Activated effector memory CD4-positive, alpha-beta T cell treated with Interleukin-2 at 50 U/mL for 16 hours (primary cell): ENCODE measurements at regions not wholly inside any gene's neighbourhood (a gene's known extent, or its start where the extent isn't known, plus 50 kb on each side); places are given as distances from the start of the nearest gene placed in this dataset.

Experiments used
- DNase-seq: peaks from one replicate; pipeline ENCODE4 v3.0.0-alpha.2; 2020

DNA sequence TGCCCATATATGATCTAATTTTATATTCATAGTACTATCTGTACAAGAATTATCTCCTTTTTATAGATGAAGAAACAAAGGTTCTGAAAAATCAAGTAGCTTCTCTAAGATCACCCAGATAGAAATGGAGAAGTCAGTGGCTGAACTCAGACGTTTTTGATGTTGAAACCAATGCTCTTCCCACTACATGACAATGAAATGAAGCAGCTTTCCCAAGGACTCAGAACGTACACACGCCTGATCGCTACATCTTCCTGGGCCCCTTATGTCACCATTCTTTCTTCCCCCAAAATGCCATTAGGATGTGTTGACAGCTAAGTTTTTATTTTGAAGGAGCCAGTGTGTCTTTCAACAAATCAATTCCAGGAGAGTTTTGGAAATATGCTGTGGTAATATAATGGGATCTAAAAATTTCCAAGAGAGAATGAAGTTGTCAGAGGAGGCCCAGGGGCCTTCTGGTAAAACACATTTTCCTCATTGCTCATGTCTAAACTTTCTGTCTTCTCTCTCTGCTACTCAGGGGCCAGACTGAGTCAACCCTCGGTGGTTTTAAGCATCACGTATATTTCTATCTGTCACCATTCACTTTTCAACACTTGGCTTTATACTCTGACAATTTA lies 98.1 kb upstream of the COL21A1 start:
- no peak for DNase-seq

DNA sequence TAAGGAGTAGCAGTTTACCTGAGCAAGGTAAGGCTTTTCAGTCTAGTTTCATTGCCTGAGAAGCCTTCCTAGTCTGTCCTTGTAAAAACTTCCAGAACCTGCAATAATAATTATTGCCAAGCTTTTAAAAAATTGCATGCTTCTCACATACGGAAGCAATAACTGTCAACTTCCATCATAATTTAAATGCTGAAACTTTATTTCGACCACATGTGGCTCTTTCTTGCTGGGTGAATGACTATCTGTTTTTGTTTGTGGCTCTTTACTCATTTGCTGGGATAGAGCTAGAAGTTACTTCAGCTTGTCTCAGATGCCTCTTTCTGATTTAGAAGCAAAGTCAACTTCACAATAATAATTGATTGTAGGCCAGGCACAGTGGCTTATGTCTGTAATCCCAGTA lies 95.9 kb upstream of the COL21A1 start:
- DNase-seq: no peak

DNA sequence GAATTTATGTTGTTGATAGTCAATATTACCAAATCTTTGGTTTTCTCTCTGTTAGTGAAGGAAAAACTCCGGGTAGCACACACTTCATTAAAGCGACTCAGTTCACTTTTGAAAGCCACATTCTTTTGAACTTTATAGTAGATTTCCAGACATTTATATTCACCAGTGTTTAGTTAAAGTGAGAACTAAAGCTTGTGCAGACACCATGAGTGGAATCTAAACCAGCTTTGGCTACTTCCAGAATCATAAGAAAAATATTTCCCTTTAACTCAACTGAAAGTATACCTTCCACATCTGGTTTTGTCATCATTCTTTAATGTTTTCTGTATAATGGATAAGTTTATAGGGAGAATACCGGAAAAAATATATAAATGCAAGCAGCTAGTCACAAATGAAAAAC lies 92.1 kb upstream of the COL21A1 start:
- no peak for DNase-seq

DNA sequence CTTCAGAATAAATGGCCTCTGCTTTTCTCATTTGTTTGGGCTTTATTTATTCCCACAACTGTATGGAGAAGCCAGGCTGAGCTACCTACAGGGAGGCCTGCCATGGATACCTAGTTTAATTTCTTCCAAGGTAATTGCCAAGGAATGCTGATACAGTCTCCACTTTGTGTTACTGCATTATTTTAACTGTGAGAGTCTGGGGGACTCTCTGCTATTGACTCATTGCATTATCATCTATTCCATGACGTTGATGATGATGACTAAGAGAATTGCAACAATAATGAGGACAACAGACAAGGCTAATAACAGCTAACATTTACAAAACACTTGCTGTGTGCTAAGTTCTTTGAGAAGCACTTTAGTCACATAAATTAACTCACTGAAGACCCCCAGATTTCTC lies 88.3 kb upstream of the COL21A1 start:
- no peak for DNase-seq

DNA sequence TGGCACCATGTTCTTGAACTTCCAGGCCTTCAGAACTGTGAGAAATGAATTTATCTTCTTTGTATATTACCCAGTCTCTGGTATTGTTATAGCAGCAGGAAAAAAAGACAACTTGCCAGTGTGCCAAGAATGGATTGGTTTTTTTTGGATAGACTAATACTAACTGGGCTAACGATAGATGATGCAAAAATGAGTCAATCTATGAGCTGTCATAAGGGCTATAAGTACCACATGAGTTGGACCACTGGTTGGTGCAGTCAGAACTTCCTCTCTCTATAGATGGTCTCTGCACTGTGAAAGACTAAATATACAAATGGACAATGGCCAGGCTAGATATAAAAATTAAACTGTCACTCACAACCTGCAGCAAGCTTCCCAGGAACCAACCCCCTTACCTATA lies 87.6 kb upstream of the COL21A1 start:
- DNase-seq: no peak

DNA sequence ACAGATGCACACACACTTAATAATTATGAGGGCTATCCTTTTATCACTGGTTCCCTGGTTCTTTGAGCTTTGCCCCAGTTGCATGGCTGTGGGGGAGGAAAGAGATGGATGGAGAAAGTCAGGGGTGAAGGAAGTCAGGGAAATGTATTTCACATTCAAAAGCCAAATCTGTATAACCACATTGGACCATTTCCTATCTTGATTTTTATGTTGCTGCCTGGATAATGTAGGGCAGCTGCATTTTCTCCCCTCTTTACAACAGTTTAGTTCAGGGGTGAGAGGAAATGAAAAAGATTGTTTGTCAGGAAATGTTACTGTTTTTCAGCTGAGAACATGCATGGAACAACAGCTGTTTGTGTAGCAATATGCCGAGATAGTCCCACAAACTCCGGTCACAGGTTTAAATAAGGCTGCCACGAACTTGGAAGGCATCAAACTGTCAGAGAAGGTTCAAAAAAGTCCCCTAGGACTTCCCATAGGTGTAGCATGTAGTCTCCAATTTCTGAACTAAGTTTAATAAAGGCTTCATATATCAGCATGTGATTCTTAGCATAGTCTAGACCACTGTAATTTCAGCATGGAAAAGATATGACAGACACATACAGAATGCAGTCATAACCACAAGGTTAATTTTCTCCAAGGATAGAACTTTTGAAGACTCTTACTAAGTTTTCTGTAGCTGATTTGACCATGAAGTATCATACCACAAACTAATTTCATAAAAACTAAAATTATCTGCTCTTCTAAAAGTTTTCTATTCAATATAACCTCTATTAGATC lies 82.1 kb upstream of the COL21A1 start:
- no peak for DNase-seq

DNA sequence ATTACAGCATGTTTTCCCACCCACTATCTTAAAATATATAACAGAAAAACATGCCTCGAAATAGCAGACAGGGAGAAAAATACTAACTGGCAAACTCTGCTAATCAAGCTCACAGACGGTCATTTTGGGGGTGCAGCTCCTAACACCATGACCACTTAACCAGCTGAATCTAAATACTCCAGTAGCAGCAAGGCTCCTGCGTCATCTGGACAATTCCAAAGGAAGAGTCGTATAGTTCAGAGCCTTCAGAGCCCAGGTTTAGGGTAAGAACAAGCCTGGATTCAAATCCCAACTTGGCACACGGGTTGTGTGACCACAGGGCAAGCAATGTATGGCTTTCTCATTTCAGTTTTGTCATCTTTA lies 81.3 kb upstream of the COL21A1 start:
- no peak for DNase-seq

DNA sequence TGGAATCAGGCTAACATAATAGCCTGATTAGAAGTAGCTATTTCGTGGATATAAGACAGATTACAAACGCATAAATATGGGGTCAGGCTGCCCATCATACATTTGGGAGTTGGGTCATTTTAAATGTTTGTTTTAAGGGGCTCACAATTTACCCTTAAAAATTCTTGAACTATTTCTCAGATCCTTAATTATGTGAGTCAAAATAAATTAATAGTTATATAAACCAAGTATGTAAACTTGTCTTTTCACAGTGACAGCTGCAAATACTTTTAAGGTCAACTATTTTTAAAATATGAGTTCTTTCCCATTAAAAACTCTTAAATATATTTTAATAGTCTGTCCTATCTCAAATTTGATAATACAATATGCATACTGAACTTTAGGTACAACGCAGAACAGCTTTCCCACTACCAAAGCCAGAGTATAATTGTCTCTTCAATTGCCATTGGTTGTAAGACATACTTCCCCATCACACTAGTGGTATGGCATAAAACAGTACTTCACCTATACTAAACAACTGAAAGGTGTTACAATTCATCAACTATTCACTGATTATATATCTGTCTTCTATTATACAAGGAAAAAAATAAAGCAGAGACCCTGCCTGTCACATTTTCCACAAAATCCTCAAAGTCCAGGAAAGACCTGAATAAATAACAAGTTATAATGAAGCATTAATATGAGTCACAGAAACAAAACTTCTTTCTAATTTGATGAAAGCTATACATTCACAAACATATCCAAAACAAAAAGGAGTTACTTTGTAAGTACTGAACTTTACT lies 80.8 kb upstream of the COL21A1 start:
- DNase-seq: no peak

DNA sequence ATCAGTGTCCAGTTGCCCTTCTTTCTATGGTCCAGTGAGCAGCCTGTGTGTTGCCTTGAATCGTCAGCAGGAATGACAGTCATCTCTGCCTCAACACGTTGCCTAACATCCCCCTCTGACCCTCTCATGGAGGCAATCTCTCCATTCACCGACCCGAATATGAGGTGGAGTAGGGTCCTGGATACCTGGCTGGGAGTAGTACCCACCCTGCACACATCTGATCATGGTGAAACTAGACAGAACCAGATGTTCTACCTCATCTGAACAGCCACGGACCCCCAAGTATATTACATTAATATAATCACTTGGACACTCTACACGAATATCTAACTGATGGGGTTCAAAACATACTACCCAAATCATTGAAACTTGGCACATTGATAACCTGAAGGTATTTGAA lies 77.0 kb upstream of the COL21A1 start:
- DNase-seq: no peak

DNA sequence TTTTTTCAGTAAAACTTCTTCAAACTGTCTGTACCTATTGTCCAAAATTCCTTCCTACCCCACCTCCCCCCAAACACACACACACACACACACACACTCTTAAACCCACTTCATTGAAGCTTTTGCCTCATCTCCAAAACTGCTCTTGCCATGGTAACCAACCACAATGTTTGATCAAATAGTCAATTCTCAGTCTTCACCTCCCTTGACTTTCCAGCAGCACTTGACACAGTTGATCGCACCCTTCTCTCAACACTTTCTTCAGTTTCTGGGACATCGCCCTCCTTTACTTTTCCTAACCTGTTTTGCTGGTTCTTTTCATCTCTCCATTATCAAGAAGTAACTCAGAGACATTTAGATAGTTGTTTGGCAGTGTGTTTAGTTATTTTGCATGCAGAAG lies 71.5 kb upstream of the COL21A1 start:
- DNase-seq: no peak

DNA sequence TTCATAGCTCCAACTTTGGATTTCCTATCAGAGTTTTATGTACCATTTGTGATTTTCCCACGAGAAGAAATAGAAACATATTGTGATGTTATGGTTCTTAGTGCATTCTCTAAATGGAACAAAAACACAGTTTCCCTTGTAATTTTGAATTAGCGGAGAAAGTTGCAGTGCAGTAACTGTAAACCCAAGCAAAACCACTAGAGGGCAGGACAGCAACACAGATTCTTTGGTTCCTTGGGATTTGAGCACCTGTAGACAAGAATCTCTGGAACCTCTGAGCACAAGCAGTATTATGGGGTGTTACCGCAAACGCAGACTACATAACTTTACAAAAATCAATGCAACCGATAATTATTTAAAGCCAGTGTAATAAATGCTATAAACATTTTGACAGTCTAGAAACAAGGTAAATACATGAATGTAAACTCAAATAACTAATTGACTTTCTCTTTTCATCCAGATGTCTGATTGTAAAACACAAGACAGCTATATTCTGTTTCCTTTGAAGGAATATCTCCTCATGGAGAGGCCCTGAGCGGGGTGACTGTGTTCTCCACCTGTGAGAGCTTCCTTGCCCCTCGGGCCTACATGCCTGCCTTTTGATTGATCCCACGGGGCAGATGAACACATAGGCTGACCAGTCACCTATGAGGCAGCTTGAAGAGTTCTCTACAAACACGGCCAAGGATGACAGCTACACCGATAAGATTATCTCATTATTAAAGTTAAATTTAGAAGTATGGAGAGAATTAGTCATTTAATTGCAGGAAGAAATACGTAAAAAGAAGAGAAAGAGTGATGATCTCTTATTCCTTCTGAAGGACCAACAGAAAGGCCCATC lies 67.5 kb upstream of the COL21A1 start:
- DNase-seq: no peak

DNA sequence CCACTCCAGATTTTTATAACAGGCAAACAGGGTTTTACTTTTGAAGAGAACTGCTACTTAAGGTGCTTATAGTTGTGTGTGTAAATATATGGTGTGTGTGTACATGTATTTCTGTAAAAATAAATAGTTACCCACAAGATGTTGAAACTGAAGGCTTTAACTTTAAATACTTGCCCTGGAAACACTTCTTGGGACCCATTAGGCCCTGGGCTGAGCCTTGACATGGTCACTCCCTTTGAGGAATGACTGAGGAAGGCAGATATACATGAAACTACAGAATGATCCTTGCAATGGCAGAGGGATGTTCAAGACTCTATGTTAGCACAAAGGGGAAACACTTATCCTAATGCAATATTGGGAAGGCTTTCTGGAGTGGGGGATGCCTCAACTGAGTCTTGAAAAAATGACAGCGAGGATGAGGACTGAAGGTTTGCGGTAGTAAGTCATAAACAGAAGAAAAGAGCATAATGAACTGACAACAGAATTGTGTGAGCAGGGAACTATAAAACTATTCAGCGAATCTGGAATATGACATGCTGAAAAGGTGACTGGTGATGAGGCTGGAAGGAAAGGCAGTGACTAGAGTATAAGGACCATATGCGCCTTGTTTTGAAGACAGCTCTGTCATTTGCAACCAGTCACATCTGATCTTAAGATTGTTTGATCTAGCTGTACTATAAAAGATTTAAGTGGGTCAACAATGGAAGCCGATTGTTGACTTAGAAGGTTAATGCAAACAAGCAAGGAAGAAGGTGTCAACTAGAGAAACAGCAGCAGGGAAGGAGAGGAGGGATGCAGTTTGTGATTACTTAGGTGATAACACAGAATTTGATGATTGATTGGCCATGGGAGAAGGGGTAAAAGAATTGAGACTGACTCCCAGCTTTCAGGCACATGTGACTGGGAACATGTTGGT lies 64.4 kb upstream of the COL21A1 start:
- DNase-seq: no peak

DNA sequence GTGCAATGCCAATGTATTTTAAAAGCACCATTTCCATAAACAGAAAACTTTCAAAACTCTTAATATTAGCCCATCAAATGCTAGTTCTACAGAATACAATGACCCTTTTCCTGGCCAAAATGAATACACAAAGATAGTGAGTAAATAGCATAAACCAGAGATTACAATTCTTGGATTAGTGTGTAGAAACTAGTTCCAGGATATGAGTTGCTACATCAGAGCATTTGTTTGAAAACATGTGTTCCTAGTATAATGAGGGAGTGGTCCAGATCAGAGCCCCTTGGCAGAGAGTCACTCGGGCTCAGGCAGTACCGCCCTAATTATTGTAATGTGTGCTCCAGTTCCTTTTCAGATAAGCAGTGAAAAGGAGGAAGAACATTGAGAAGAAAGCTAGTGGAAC lies 63.7 kb upstream of the COL21A1 start:
- no peak for DNase-seq

DNA sequence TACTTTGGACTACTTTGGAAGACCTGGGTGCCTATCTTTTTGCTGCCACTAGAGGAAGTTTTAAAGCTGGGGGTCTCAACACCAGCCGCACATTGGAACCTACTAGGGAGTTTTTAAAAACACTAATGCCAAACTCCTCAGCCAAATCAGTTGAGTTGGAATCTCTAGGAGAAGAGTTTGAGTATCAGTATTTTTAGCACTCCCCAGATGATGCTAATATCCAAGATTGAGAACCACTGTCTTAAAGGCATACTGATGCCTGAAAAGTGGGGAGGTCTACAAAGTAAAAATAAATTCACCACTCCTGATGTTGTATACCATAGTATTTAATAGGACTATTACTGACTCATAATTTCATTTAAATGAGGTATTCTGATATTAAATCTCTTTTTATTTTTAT lies 62.9 kb upstream of the COL21A1 start:
- no peak for DNase-seq

DNA sequence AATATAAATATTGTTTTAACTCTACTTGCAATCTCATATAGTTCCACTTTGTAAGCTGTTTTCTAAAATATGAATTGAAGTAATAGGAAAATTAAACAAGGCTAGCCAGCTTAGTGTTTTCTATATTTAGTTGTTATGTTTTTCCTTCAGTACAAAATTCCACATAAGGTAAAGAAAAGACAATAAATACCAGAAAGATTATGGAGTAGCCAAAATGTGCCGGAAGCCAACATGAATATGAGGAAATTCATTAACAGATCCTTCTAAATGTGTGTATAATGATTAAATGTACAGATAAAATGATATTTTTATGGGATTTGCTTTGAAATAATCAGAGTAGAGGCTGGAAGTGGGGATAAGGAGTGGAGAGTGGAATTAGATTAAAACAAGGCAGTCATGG lies 52.5 kb upstream of the COL21A1 start:
- DNase-seq: no peak

DNA sequence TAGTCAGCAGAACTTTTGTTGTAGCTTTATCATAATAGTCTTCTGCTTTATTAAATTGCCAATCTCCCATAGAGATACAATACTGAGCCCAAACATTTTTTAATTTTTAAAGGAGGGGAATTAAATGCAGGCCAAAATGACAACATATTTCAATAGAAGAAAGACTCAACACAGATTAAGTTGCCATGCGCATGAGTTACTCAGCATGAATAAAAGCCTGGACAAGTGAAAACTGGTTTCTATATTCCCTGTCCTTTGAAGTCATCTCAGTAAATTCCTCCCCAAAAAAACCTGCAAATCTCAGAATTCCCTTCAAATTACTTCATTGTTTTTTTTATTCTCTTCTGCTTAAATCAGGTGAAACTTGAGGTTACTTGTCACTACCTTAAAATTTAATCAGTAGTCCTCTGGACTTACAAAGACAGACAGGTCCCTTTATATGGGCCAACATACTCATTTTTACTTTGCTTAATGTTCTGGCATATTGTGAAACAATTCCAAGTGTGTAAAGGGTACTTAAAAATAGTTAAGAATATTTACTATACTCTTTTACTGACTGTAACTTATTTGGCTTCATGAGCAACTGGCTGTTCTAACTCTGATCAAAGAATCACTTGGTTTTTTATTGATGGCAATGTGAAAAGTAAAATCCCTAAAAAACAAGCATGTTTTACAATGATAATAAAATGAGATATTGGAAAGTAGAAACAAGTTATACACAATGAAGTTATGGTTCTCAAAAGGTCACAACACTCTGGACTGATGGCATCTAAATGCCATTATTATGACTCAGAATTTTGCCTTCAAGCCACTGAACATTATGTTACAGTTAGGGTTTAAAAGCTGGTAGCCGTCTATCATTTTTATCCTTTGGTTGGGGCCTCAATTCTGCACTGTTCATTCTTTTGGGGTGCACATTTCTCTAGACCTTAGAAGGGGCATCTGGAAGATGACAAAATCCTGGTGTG lies 49.9 kb upstream of the COL21A1 start:
- DNase-seq: no peak
